ENCODE measurements at regions not wholly inside any gene's neighbourhood (a gene's known extent, or its start where the extent isn't known, plus 50 kb on each side); places are given as distances from the start of the nearest gene placed in this dataset.

DNA sequence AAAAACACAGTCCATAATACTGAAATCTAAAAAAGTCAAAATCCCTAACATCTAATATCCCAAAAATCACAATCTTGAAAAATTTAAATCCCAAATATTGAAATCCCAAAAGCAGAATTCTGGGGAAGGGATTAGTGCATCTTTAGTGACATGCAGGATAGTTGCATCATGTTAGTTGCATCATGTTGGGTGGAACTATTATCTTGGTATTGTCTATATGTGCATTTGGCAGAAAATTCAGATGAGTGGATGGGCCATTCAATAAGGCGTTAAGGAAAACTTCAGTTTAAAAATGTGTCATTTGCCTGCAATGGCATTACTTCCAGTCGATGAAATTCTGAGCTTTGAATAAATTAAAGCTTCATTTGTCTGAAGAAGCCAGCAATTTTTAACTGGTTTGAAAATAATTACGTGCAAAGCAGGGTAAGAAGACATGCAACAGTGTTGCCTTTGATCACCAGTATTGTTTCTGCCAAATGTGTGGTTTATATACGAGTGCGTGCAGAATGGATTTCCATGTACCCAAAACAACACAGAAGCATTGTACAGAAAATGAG lies 221.4 kb upstream of the NFE2L3 start:
- DNase-seq = no peak

DNA sequence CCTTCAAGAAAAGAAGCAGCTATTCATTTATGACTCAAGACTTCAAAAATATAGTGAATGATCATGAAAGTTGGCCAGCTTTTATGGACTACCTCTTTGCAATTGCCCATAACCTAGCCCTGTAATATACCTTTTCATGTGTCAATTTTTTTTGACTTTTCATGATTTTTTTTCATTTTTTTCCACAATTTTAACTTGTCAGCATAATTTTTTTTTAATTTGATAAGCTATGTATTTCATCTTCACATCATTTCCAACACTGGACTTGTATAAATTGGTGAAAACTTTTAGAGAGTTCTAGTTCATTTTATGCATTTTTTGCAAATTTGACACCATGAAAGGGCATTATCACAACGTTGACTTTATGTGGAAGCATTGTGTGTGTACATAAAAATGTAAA lies 220.8 kb upstream of the NFE2L3 start:
- no peak for DNase-seq

DNA sequence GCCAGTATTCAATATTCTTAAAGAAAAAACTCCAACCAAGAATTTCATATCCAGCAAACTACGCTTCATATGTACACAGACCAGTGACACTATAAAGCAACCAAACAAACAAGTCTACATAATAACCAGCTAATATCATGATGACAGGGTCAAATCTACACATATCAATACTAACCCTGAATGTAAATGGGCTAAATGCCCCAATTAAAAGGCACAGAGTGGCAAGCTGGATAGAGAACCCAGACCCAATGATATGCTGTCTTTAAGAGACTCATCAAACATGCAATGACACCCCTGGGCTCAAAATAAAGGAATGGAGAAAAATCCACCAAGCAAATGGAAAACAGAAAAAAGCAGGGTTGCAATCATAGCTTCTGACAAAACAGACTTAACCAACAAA lies 218.1 kb upstream of the NFE2L3 start:
- no peak for DNase-seq

DNA sequence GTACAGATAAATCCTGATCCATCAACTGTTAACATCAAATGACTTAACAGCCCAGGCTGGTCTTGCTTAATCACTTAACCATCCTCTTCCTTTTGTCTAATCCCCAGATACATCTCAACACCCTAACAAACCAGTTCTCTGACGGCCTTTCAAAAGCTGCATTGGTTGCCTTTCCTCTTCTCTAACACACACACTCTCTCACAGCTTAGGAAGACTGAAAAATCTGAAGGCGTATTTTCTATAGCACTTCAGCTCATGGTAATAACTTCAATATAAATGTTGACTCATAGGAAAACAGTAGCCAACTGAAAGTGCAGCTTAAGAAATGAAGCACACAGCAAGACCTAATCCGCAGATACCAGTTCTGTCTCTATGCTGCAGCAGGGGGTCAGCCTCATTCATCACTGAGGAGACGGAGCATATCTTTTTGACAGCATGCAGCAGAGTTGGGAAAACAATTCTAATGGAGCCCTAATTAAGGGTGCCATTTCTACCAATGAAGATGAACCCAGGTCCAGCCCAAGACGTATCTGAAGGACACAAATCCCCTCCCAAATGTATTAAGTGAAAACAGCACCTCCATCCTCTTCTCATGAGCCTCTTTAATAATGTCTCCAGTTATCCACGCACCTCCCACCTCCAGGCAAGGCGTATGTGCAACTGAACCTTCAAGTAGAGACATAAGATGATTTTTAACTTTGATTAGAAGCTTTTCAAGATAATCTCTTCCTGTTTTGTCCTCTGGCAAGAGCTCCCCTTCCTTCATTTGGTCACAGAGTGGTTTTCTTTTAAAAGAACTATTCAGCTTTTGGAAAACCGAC lies 211.7 kb upstream of the NFE2L3 start:
- DNase-seq = no peak

DNA sequence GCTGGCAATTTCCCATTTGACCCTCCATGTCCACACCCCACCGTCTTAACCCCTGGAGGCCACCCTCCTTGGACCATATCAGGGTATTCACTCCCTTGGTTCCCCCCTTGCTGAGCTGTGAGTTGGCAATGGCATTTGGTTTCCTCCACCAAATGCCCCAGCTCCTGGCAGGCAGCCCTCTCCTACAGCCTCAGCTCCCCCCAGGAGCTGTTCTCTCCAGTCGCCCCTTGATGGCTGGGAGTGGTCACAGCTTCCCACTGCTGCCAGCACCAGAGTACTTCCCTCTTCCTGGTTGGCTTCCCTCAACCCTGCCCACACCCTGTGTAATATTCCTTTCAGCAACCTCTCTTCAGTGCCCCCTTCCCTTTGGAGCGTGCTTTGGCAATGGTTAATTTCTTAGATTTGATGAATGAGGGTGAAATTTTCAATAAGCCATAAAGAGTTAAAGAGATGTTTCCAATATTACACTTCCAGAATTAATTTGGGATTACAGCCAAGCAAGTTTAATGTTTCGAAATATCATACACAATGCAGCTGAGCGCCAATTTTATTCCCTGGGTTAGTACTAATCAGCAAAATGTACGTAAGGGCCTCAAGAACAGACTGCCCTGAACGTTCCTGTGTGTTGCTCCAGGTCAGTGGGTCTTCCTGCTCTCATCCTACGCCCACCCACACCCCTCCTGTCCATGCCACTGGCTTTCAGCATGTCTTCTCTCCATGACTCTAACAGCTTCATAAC lies 207.1 kb upstream of the NFE2L3 start:
- no peak for DNase-seq

DNA sequence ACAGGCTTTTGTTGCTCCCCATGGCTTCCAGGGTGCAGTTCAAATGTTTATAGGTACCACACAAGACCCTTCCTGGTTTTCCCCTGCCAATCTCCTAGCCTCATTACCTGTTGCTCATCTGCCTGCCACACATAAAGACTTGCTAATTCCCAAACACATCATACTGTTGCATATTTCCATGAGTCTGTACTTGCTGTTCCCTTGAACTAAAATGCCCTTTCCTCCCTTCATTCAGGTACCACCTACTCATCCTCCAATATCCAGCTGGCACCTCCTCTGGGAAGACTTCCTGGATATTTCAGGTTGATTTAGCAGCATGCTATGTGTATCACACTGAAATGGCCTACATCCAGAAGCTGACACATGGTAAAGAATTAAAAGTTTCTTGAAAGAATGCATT lies 206.4 kb upstream of the NFE2L3 start:
- DNase-seq = no peak

DNA sequence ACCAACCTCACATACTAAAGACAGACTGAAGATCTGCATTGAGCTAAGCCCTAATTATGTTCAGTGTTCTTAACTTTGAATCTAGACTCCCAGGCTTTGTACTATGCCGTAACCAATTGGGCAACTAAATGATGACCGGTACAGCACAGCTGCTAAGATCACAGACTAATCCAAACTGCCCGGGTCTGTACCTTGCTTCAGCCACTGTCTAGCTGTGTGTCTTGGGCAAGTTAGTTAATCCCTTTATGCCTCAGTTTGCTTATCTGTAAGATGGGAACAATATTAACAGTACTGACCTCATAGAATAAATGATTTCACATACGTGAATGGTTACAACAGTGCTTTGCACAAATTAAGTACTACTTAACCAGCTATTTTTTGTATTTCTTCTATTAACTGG lies 205.8 kb upstream of the NFE2L3 start:
- DNase-seq = no peak

DNA sequence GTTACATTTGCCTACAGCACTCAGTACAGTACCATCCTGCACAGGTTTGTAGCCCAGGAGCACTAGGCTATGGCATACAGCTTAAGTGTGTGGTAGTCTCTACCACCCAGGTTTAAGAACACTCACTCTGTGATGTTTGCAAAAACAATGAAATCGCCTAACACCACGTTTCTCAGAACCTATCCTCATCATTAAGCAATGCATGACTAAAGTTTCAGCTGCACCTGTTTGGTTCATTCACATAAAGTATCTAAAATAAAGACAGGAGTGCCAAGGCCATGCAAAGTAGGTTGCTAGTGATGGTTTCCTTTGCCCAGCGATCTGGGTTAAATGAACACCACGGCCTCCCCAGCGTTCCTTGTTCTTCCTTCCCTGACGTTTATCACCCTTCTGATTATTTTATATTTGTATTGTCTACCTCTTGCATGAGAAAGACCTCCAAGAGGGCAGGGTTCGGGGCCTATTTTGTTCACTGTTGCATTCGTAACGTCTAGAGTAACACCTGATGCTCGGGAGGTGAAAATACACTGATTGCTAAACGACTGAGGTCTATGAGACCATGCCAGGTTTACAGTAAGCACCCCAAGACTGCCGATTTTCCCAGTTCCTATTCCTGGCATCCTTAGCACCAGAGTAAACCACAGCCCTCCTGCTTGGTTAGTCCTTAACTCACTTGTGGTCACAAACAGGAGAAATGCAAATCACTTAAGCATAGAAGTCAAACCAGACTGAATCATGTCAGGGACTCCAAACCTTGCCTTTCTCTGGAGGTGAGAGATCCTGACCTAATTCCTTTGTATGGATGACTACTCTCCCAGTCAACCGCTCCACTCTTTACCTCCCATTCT lies 204.1 kb upstream of the NFE2L3 start:
- DNase-seq = no peak

DNA sequence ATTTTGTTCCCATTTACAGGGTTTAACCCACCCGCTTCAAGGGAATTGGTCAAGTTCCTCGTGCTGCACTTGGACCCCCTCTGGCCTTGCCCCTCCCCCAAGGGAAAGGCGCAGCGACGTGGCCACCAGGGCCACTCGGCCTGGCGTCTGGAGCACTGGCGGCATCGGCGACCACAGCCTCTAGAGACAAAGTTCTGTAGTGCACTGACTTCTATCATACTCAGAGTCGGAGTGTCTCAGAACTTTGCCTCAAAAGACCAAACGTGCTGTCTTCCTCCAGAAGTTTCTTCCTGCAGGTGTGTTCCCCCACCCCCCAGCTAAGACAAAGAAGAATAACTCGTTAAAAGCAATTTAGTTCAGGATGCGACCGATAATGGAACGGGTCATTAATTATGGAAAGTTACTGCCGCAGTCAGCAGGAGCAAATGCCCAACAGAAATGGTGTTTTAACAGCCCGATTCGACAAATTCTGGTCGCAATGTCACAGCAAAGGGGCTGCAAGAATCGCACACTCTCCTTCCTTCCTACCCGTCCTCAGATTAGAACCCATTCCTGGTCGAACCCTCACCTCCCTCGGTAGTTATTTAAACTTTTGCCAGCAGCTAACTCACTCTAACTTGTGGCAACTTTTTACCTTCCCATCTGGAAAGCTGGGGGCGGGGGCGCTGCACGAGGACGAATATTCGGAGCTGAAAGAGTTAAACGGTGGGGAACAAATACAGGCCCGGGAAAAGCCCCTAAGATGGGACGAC lies 202.1 kb upstream of the NFE2L3 start:
- no peak for DNase-seq

DNA sequence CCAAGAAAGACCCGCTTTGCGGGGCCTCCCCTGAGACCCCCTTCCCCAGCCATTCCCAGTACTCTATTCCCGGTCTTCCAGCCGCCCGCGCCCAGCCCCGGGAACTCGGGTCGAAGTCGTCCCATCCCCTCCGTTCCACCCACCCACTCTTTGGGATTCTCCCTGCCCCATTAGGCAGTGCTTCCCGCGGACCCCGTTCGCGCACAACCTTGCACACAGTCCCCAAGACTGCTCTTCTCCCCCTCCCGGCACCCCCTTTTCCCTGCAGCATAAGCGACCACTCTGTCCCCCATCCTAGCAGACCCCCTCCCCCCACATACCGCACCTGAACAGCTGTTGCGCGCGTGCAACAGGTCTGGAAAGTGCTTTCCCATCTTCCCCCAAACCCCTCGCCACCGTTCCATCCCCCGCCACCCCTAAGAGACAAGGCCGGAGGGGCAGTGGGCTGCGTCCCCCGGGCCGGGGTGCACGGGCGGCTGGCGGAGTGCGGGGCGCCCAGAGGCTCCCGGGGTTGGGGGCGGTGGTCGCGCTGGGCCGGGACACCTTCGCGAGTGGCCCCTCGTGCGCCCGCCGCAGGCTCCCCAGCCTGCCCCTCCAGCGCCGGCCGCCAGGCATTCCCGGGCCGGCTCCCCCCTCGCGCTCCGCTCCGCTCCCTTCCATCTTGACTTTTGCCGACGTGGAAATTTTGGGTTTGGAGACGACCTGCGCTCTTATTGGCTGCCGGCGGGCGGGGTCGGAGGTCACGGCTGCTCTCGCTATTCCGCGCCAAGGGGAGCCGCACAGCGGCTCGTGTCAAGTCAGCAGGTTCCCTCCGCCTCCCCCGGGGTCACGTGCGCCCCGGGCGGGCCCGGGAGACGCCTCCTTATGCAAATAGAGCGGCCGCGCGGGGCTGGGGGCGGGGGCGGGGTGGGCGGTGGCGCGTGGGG lies 201.2 kb upstream of the NFE2L3 start:
- DNase-seq = peak; percentile 96

DNA sequence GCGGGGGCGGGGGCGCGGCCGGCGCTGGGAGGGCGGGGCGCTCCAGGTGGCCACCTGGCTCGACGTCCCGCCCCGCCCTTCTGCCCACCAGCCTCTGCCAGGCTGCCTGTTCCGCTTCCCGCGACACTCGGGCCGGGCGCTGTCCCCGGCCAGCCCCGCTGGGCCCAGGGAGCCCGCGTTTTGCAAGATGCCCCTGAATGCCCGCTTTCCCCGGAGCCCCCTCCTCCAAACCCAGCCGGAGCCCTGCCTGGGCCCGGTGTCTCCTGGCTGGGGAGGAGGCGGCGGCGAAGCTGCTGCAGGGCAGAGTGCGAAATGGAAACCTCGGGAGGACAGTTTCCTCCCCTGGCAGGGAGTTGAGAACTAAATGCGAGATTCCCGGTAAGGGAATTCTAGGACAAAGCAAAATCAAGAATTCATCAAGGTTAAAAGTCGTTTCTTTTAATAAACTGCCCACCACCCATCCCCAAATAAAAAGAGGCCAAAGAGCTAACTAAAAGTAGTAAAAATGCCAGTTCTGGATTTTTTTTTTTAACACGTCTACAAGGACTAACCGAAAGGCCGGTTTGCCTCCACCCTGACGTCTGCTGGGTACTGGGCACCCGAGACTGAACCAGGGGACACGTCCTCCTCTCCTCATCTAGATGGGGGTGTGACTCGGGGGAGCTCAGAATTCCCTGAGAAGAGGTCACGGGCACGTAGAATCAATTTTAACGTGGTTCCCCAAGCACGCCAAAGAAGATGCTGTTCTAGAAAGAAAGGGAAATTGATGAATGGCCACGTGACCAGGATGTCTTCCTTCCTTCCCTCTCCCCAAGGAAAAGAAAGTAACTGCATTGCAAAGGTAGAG lies 200.4 kb upstream of the NFE2L3 start:
- peak; percentile 51 for DNase-seq

DNA sequence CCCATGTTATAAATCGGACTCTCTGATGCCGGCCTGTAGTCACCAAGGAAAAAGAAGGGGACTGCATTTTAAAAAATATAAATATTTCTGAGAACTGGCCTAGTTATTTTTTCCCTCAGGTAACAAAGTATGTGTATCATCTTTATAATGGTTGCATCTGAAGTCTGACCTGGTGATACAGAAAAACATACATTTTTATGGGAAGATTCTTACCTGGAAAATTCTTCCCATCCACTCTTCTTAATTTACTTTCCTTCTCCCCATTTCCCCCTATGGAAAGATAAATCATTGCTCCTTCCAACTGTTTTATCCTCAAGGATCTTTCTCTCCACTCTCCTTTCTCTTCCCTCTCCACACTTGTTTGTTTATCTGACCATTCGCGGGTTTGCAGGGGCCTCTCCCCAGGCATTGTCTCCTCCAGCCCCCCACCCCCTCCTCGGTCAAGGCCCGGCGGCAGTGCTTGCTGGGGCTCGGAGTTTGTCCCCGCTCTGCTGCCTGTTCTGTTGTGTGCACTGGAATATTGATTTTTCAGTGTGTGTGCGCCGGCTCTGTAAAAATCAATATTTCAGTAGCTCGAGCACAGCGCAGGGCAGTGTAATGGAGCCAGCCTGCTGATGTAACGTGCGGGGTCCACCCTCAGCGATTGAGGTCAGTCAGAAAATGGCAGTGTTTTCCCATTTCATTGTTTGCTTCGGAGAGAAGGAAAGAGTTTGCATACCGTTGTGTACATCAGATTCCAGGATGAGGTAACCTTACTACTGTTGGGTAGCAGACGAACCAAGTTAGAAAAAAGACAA lies 199.5 kb upstream of the NFE2L3 start:
- peak; percentile 38 for DNase-seq

DNA sequence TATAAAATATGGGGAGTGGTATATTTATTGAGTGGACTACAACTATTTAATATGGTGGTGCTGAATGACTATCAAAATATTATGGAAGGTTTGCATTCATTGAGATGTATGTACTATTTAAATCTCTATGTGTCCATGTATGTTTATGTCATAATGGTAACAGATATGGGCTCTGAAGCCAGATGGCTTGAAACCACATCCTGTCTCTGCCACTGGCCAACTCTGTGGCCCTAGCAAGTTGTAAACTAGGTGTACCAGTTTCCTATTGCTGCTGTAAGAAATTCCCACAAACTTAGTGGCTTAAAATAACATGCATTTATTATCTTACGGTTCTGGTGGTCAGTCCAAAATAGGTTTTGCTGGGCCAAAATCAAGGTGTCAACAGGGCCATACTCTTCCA lies 198.1 kb upstream of the NFE2L3 start:
- DNase-seq = no peak

DNA sequence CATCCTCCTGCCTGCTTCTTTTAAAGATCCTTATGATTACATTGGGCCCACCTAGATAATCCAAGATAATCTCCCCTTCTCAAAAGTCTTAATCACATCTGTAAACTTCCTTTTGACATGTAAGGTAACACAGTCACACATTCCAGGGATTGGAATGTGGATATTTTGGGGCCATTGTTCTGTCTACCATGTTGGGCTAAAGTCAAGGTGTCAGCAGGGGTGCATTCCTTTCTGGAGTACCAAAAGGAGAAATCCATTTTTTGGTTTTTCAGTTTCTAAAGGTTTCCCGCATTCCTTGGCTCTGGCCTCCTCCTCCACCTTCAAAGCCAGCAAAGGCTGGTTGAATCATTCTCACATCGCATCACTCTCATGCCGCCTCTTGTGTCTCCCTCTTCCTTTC lies 197.6 kb upstream of the NFE2L3 start:
- DNase-seq = no peak

DNA sequence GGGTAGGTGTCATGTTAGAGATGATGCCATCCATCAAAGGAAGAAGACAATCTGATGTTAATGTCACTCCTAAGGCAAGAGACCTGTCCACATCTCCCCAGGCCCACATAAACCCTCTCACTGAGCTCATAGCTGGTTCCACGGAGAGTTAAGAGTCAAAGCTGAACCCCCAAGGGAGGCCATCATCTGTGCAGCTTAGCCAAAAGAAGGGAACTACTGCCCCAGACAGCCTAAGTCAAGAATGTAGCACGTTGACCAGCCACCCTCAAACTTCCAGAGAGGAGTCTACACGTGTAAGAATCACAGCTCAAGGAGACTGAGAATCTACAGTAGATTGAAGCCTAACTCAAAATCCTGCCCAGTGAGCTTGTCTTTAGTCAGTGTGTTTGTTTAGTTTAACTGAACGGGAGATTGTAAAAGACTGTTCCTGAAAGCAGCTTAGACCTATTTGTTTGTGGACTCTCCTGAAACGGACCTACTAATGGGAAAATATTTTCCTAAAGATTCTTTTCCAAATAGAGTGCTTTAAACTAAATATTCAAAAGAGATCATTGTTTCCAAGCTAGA lies 192.7 kb upstream of the NFE2L3 start:
- DNase-seq = no peak

DNA sequence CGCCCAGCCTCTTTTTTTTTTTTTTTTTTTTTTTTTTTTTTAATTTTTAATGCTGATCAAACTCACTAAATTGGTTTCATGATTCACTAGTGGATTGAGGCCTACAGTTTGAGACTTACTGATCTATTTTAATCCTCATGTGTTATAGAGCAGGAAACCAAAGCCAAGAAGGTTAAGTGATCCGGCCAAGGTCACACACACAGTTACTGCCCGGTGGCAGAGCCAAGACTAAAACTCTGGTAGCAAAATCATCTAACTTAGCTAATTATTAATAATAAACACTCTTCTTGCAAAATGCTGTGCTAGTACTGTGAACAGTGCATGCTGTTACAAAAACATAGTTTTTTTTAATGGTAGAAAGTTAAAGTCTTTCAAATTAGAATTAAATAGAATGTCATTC lies 188.3 kb upstream of the NFE2L3 start:
- no peak for DNase-seq

DNA sequence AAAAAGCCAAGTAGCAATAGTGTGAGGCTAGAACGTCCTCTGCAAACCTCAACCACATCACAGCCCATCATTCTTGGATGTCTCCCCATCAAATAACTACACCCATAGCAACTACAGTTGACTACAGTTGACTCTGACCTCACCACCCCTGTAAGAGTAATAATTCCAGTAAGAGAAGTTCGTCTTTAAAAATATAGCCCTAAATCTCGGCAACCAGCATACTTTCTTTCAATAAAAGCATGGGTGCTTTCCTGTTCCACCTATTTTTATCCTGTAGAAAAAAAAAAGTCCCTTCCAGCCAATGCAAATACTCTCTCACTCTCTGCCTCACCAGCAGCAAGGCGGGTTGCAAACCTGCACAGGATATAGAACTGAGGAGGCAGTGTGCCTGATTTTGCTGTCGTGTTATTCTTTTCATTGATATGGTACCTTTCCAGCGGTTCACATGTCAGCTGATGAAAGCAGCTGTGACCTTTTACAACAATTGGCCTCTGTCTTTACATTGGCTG lies 187.5 kb upstream of the NFE2L3 start:
- DNase-seq = no peak

DNA sequence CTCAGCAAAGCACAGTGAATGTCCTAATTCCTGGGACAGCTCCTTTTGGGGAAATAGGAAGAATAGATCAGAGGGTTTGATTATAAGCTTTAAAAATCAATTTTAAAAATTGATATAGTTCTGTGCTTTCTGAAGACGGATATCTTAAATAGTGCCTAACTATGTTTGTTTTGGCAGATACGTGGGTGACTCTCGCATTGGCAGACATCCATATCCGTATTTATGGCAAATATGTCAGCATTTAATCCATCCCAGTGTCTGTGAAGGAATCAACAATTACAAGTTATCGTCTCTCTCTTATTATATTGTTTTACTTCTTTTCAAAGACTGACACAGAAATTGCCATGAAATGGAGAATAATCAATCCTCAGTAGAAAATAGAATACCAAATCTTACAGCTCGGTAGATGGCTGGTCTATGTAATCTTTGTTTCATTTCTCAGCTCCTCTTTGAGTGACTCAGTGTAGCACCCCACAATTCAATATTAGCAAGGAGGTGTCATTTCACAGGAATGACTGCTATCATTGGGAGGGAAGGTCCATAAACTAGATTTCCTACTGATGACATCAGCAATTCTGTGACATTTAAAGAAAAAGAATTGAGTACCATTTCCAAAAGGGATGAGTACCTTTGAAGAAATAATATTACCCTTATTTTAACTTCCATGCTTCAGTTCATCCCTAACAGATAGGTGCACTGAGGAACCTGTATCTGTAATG lies 186.4 kb upstream of the NFE2L3 start:
- no peak for DNase-seq

All from DMS79 (cell line).